ENCODE measurements at regions not wholly inside any gene's neighbourhood (a gene's known extent, or its start where the extent isn't known, plus 50 kb on each side); places are given as distances from the start of the nearest gene placed in this dataset.

GRCh38 chr6:126233192-126233591 lies 106.7 kb upstream of the CENPW start (continued):
- TF ChIP-seq CTCF (IDR thresholded peaks at IDR 0.05; ENCODE audit: control extremely low read depth in 1 of 3, insufficient read depth in 1 of 3, low read depth in 1 of 3, low read length in 3 of 3): no peak
- no peak for TF ChIP-seq RXRA (IDR thresholded peaks at IDR 0.05; ENCODE audit: insufficient read depth, low read depth, low read length)
- TF ChIP-seq ATF3 (IDR thresholded peaks at IDR 0.05; ENCODE audit: insufficient read depth, low read depth, low read length): no peak
- no peak for TF ChIP-seq SAP30 (IDR thresholded peaks at IDR 0.05; ENCODE audit: insufficient read depth, insufficient replicate concordance, low read length)
- no peak for TF ChIP-seq CBX8 (IDR thresholded peaks at IDR 0.05; ENCODE audit: borderline replicate concordance, low read depth, low read length)
- TF ChIP-seq SUZ12 (IDR thresholded peaks at IDR 0.05; ENCODE audit: low read length): no peak
- no peak for TF ChIP-seq SIX5 (IDR thresholded peaks at IDR 0.05; ENCODE audit: low read depth, low read length)

All from H1 (cell line).